C4-2B (cell line): ENCODE measurements at regions not wholly inside any gene's neighbourhood (a gene's known extent, or its start where the extent isn't known, plus 50 kb on each side); places are given as distances from the start of the nearest gene placed in this dataset.

Experiments
- ZFX ChIP-seq: fragments of 450-650 bp; IDR thresholded peaks from 2 replicates; pipeline ENCODE4 v1.6.1; 2017
- TF ChIP-seq, protein P1 (sequence below): fragments of 450-650 bp; conservative IDR thresholded peaks from 2 replicates; pipeline ENCODE4 v1.5.1; 2017; ENCODE audit warnings: mild to moderate bottlenecking

DNA sequence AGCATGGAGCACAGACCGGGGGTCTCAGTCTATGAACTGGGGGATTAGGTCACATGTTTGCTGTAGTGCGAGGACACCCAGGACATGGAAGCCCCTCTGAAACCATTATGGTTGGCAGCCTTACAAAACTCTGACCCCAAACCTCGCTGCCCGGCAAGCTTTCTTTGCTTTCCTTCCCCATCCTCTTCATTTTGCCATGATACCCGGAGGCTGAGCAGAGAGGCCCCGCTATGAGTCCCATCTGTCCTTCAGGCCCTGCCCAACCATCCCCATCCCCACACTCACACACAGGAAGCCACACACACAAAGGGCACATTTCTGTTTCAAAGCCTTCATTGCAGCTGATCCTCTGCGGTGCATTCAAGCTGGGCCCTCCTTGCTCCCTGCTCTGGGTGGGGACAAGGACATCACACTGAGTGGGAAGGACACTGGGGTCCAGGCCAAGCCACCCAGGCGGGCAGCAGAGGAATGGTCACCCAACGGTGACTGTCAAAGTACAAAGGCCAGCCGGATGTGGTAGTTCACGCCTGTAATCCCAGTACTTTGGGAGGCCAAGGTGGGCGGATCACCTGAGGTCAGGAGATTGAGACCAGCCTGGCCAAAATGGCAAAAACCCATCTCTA is 176.5 kb downstream of the CTTN start:
- TF ChIP-seq, protein P1, sequence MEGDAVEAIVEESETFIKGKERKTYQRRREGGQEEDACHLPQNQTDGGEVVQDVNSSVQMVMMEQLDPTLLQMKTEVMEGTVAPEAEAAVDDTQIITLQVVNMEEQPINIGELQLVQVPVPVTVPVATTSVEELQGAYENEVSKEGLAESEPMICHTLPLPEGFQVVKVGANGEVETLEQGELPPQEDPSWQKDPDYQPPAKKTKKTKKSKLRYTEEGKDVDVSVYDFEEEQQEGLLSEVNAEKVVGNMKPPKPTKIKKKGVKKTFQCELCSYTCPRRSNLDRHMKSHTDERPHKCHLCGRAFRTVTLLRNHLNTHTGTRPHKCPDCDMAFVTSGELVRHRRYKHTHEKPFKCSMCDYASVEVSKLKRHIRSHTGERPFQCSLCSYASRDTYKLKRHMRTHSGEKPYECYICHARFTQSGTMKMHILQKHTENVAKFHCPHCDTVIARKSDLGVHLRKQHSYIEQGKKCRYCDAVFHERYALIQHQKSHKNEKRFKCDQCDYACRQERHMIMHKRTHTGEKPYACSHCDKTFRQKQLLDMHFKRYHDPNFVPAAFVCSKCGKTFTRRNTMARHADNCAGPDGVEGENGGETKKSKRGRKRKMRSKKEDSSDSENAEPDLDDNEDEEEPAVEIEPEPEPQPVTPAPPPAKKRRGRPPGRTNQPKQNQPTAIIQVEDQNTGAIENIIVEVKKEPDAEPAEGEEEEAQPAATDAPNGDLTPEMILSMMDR = no peak
- no peak for TF ChIP-seq ZFX
